Bronchial epithelial cell (primary cell): ENCODE measurements at regions not wholly inside any gene's neighbourhood (a gene's known extent, or its start where the extent isn't known, plus 50 kb on each side); places are given as distances from the start of the nearest gene placed in this dataset.

Source experiments
- DNase-seq: peaks from one replicate; pipeline ENCODE4 v3.0.0-alpha.2; 2010; ENCODE audit warnings: low read depth
- FAIRE-seq: peaks from 2 replicates; lab custom pipeline; 2011; peaks lifted over from hg19 to GRCh38; lab: Jason Lieb, UNC
- H3K27me3 ChIP-seq: 2 replicates; pipeline ENCODE4 v1.5.1; 2011; ENCODE audit warnings: low read length; ENCODE audit not compliant: control insufficient read depth, insufficient read depth
- H3K36me3 ChIP-seq: 2 replicates; pipeline ENCODE4 v1.5.1; 2011; ENCODE audit warnings: low read length; ENCODE audit not compliant: control insufficient read depth, insufficient read depth
- H3K4me3 ChIP-seq: 2 replicates; pipeline ENCODE4 v1.5.1; 2011; ENCODE audit warnings: mild to moderate bottlenecking, low read depth, low read length, control low read depth
- TF ChIP-seq, protein P1 (sequence below): IDR thresholded peaks from 2 replicates; pipeline ENCODE4 v1.5.1; 2011; ENCODE audit warnings: mild to moderate bottlenecking, moderate library complexity, low read length, control low read depth, inconsistent platforms; ENCODE audit not compliant: insufficient read depth, severe bottlenecking

DNA sequence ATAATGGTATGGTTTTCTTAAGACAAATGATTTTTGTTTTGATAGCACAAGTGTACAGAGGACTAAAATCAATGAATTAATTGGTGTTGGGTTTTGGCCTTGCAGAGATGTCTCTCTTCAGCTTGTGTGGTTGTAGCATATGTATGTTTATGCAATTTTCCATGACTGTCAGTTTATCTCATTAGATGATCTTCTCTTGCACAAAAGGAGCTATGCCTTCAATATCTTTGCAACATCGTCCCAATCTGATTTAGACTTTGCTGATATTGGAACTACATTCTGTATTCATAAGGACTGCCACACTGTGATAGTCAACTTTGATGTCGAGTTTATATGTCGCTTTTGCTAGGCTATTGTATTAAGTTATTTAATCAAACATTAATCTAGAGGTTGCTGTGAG lies 140.0 kb upstream of the TAF11L2 start:
- FAIRE-seq = no peak
- no peaks in the 10 kb centered on the region for H3K36me3 ChIP-seq
- DNase-seq = no peak
- TF ChIP-seq, protein P1, sequence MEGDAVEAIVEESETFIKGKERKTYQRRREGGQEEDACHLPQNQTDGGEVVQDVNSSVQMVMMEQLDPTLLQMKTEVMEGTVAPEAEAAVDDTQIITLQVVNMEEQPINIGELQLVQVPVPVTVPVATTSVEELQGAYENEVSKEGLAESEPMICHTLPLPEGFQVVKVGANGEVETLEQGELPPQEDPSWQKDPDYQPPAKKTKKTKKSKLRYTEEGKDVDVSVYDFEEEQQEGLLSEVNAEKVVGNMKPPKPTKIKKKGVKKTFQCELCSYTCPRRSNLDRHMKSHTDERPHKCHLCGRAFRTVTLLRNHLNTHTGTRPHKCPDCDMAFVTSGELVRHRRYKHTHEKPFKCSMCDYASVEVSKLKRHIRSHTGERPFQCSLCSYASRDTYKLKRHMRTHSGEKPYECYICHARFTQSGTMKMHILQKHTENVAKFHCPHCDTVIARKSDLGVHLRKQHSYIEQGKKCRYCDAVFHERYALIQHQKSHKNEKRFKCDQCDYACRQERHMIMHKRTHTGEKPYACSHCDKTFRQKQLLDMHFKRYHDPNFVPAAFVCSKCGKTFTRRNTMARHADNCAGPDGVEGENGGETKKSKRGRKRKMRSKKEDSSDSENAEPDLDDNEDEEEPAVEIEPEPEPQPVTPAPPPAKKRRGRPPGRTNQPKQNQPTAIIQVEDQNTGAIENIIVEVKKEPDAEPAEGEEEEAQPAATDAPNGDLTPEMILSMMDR = no peak
- H3K27me3 ChIP-seq = no peaks in the 10 kb centered on the region
- H3K4me3 ChIP-seq = no peak overlapping the region

DNA sequence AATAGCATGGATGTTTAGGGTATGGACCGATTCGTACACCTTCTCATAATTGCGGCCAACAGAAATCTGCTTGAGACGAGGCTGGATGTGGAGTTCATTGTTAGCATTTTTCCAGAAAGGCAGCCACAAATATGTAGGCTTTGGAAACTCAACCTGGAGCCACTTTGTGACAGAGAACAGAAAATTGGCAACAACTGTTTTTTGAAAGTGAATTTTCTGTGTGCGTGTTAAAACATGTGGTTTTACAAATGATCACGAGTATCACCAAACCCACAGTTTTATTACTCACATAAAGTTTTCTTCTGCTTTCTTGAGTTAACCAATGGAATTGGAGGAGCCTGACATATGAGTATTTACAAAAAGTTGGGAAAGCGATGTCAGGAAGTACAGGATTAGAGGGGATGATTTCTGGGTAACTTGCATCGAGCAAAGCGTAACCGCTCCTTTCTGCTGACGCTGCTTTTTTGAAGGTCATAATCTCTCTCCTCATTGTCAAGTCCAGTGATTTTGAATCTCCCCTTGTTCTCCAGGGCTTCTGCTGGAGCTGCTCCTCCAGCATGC lies 138.5 kb upstream of the TAF11L2 start:
- H3K27me3 ChIP-seq = no peaks in the 10 kb centered on the region
- TF ChIP-seq, protein P1 = no peak
- H3K36me3 ChIP-seq = no peaks in the 10 kb centered on the region
- H3K4me3 ChIP-seq = no peak overlapping the region
- FAIRE-seq (no peak), DNase-seq (peak; percentile 92)

DNA sequence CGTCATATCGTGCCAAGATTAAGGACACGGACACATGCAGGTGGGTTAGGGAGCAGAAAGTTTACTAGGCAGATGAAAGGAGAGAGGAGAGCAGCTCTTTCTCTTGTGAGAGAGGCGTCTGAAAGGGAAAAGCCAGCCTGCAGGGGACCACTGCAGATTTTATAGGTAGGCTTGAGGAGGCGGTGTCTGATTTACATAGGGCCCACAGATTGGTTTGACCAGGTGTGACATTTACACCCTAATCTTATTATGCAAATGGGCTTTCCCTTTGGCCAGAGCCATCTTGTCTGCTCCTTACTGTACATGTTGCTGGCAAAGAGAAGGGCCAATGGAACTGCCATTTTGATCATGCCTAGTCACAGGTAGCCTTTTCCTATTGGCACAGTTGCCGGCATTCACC lies 137.2 kb upstream of the TAF11L2 start:
- TF ChIP-seq, protein P1 = no peak
- H3K4me3 ChIP-seq = no peak overlapping the region
- DNase-seq (no peak), FAIRE-seq (no peak)
- H3K27me3 ChIP-seq = no peaks in the 10 kb centered on the region
- no peaks in the 10 kb centered on the region for H3K36me3 ChIP-seq

DNA sequence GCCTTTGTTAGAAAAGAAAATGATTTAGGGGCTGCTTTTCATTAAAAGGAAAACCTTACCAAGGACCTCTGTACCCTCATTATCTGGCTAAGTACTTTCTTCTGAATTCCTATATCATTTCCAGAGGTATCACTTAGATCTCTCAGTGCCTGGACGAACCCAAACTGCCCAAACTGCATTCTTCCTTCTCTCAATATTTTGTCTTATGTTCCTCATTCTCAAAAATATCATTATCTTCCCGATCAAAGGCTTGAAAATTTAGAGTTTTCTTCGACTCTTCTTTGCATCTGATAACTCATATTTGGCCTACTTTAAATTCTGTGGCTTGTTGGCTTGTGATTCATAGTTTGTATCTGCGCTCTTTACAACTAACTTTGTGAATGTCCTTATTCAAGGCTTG lies 136.7 kb upstream of the TAF11L2 start:
- H3K36me3 ChIP-seq = no peaks in the 10 kb centered on the region
- no peak overlapping the region for H3K4me3 ChIP-seq
- DNase-seq (no peak), FAIRE-seq (no peak)
- TF ChIP-seq, protein P1 = no peak
- H3K27me3 ChIP-seq = no peaks in the 10 kb centered on the region

DNA sequence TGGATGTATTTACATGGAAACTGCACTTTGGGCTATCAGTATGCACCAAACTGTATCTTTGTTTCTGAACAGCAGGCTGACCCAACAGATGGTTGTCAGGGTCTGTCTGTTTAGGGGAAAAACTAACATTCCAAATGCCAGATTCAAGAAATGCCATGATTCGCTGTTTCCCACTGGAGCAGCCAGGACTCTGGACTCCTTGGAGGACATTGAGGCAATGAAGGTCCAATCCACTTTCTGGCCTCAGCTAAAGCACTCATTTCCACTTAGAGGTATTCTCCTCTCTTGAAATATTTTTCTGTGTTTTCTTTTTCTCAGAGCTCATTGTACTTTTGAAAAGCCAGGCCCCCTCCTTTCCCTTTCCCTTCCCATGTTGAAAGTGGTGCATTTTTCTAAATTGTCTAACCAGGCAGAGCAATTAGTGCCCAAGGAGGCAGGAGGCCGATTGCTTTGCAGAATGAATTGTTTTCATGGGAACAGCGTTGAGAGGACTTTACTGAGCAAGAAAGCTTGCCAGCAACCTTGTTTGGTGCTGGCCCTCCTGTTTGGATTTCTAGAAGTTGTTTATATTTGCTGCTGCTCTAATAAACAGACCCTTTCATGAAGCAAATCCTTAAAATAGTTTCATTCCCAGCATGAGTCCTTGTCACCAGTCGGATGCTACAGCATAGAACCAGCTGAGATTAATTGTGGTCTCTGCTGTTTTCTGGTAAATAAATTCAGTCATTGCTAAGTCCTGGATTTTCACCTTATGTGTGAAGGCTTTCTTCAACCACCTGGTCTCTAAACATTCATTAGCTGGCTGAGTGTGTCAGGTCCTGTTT lies 132.8 kb upstream of the TAF11L2 start:
- DNase-seq (no peak), FAIRE-seq (no peak)
- TF ChIP-seq, protein P1 = no peak
- Histone ChIP-seq H3K27me3 (no peaks in the 10 kb centered on the region), H3K4me3 (no peak overlapping the region), H3K36me3 (no peaks in the 10 kb centered on the region)
